HCT116 (cell line): ENCODE measurements at regions not wholly inside any gene's neighbourhood (a gene's known extent, or its start where the extent isn't known, plus 50 kb on each side); places are given as distances from the start of the nearest gene placed in this dataset.

Experiments
- ATAC-seq: fragments of 200-7000 bp; cut with Tn5 transposase; 2 replicates; pipeline ENCODE4 v1.9.1; 2020; ENCODE audit warnings: mild to moderate bottlenecking, moderate library complexity
- BruUV-seq: library from RNA; stranded (reverse); fragments of 400-500 nt; replicated peaks from 2 replicates; lab custom pipeline; 2021; lab: Mats Ljungman, UMichigan
- CTCF ChIA-PET: fragments of 300-600 bp; sonication (Branson Sonifier 250); formaldehyde crosslinking; loops from one replicate; lab custom pipeline; 2021; ENCODE audit warnings: antibody characterized with exemption; lab: Charles Lee
- POLR2A ChIA-PET: fragments of 300-600, 350-600 bp; sonication (Branson Sonifier 250); formaldehyde crosslinking; loops from one replicate; lab custom pipeline; 2021; ENCODE audit warnings: antibody characterized with exemption; lab: Charles Lee
- RAD21 ChIA-PET, 2 experiments: fragments of 300-600 bp; sonication (Branson Sonifier 250); formaldehyde crosslinking; loops; one replicate each; lab custom pipeline; 2023; ENCODE audit warnings: low total read pairs in 2 of 2; ENCODE audit not compliant: uncharacterized antibody in 2 of 2, unreplicated experiment in 2 of 2, low non-redundant PET in 1 of 2; lab: Charles Lee
- DNase-seq: peaks from one replicate; pipeline ENCODE4 v3.0.0-alpha.2; 2010; ENCODE audit warnings: low read depth, low spot score
- H2AFZ ChIP-seq: fragments of 200-600 bp; shearing (Covaris generic), sonication (generic); 2 replicates; pipeline ENCODE4 v1.6.1; 2017; ENCODE audit warnings: low read depth, mixed run types, mixed read lengths, antibody characterized with exemption, low read length; ENCODE audit not compliant: poor library complexity, severe bottlenecking
- H3K27ac ChIP-seq: 2 replicates; pipeline ENCODE4 v1.5.1; 2012; ENCODE audit warnings: low read depth, low read length
- H3K27me3 ChIP-seq: fragments of 200-600 bp; sonication (generic); 2 replicates; pipeline ENCODE4 v1.6.1; 2016; ENCODE audit warnings: mixed run types, low read length, mixed read lengths; ENCODE audit not compliant: insufficient read depth
- H3K36me3 ChIP-seq, 2 experiments: fragments of 200-500 bp in 1 of 2; fragments of 200-600 bp in 1 of 2; sonication (Bioruptor generic) in 1 of 2; sonication (generic) in 1 of 2; 2 replicates each; pipeline versions ENCODE4 v1.5.1 to v1.6.1; 2014 to 2016; ENCODE audit warnings: low read length in 2 of 2, inconsistent platforms in 1 of 2, mixed read lengths in 1 of 2, mixed run types in 1 of 2; ENCODE audit not compliant: insufficient read depth in 2 of 2, control insufficient read depth in 1 of 2
- H3K4me1 ChIP-seq, 2 experiments: fragments of 200-600 bp in 1 of 2; sonication (generic) in 1 of 2; 2 replicates each; pipeline versions ENCODE4 v1.5.1 to v1.6.1; 2012 to 2017; ENCODE audit warnings: low read length in 2 of 2, inconsistent platforms in 1 of 2, mild to moderate bottlenecking in 1 of 2, mixed read lengths in 1 of 2, mixed run types in 1 of 2, moderate library complexity in 1 of 2; ENCODE audit not compliant: insufficient read depth in 2 of 2, control insufficient read depth in 1 of 2
- H3K4me2 ChIP-seq: fragments of 200-600 bp; sonication (generic); 2 replicates; pipeline ENCODE4 v1.6.1; 2017; ENCODE audit warnings: mixed run types, low read length, mixed read lengths
- H3K4me3 ChIP-seq, 2 experiments: fragments of 200-600 bp in 1 of 2; sonication (generic) in 1 of 2; replicated peaks in 1 of 2; 2 replicates each; pipeline ENCODE4 v1.5.1; 2011 to 2016; ENCODE audit warnings: low read length in 2 of 2, control low read depth in 1 of 2, low read depth in 1 of 2, mild to moderate bottlenecking in 1 of 2, mixed read lengths in 1 of 2, mixed run types in 1 of 2
- H3K79me2 ChIP-seq: fragments of 200-600 bp; sonication (generic); 2 replicates; pipeline ENCODE4 v1.6.1; 2017; ENCODE audit warnings: mild to moderate bottlenecking, mixed run types, low read length, moderate library complexity, mixed read lengths; ENCODE audit not compliant: insufficient read depth
- H3K9ac ChIP-seq: fragments of 200-600 bp; sonication (generic); 2 replicates; pipeline ENCODE4 v1.6.1; 2016; ENCODE audit warnings: low read length, mixed read lengths
- H3K9me2 ChIP-seq: fragments of 200-600 bp; sonication (generic), shearing (Covaris generic); 2 replicates; pipeline ENCODE4 v1.6.1; 2017; ENCODE audit warnings: mixed run types, mild to moderate bottlenecking, moderate library complexity; ENCODE audit not compliant: insufficient read depth
- H3K9me3 ChIP-seq, 2 experiments: fragments of 200-500 bp in 1 of 2; fragments of 200-600 bp in 1 of 2; sonication (Bioruptor generic) in 1 of 2; sonication (generic) in 1 of 2; 2 replicates each; pipeline ENCODE4 v1.6.1; 2014 to 2017; ENCODE audit warnings: low read length in 2 of 2, mixed read lengths in 2 of 2, inconsistent platforms in 1 of 2, low read depth in 1 of 2, mild to moderate bottlenecking in 1 of 2, mixed run types in 1 of 2, moderate library complexity in 1 of 2; ENCODE audit not compliant: control insufficient read depth in 1 of 2, insufficient read depth in 1 of 2
- H4K20me1 ChIP-seq: fragments of 200-600 bp; sonication (generic), shearing (Covaris generic); 2 replicates; pipeline ENCODE4 v1.6.1; 2017; ENCODE audit warnings: mixed run types, mild to moderate bottlenecking, moderate library complexity; ENCODE audit not compliant: insufficient read depth
- CBX3 ChIP-seq: IDR thresholded peaks from 2 replicates; pipeline ENCODE4 v1.6.1; 2012; ENCODE audit warnings: low read depth
- CTCF ChIP-seq, 3 experiments: fragments of 200-600 bp in 1 of 3; sonication (generic) in 1 of 3; IDR thresholded peaks in 2 of 3; conservative IDR thresholded peaks in 1 of 3; 2 replicates each; pipeline ENCODE4 v1.5.1; 2012 to 2017; ENCODE audit warnings: low read depth in 2 of 3, low read length in 2 of 3, antibody characterized with exemption in 1 of 3, borderline replicate concordance in 1 of 3, control low read depth in 1 of 3, mild to moderate bottlenecking in 1 of 3, mixed read lengths in 1 of 3, mixed run types in 1 of 3, moderate library complexity in 1 of 3; ENCODE audit not compliant: insufficient read depth in 1 of 3
- ELF1 ChIP-seq: IDR thresholded peaks from 2 replicates; pipeline ENCODE4 v1.6.1; 2012; ENCODE audit warnings: low read depth, borderline replicate concordance
- EZH2 ChIP-seq: fragments of 200-600 bp; sonication (generic); IDR thresholded peaks from 2 replicates; pipeline ENCODE4 v1.6.1; 2017; ENCODE audit warnings: antibody characterized with exemption, mixed run types
- EZH2phosphoT487 ChIP-seq: fragments of 200-600 bp; IDR thresholded peaks from 2 replicates; pipeline ENCODE4 v1.6.1; 2018; ENCODE audit warnings: antibody characterized with exemption, borderline replicate concordance
- JUND ChIP-seq: IDR thresholded peaks from 2 replicates; pipeline ENCODE4 v1.6.1; 2012
- POLR2A ChIP-seq: IDR thresholded peaks from 2 replicates; pipeline ENCODE4 v1.7.0; 2011; ENCODE audit warnings: borderline replicate concordance; ENCODE audit not compliant: insufficient read depth, insufficient read length; ENCODE audit errors: extremely low read depth
- POLR2AphosphoS5 ChIP-seq: IDR thresholded peaks from 2 replicates; pipeline ENCODE4 v1.6.1; 2011; ENCODE audit warnings: mild to moderate bottlenecking, low read depth, low read length, moderate library complexity
- REST ChIP-seq: IDR thresholded peaks from 2 replicates; pipeline ENCODE4 v1.6.1; 2012; ENCODE audit warnings: low read depth
- SIN3A ChIP-seq: IDR thresholded peaks from 2 replicates; pipeline ENCODE4 v1.6.1; 2012; ENCODE audit warnings: low read depth
- SP1 ChIP-seq: IDR thresholded peaks from 2 replicates; pipeline ENCODE4 v1.6.1; 2012; ENCODE audit warnings: low read depth
- TCF7L2 ChIP-seq: IDR thresholded peaks from 2 replicates; pipeline ENCODE4 v1.7.0; 2011; ENCODE audit warnings: borderline replicate concordance, inconsistent platforms; ENCODE audit not compliant: insufficient read depth, insufficient read length; ENCODE audit errors: extremely low read depth
- ZNF274 ChIP-seq: fragments of 200-500 bp; sonication (Bioruptor generic); IDR thresholded peaks from 2 replicates; pipeline ENCODE4 v1.6.1; 2014; ENCODE audit warnings: mild to moderate bottlenecking, low read depth, low read length, inconsistent platforms
- intact Hi-C: fragments of 100-400 bp; cut with micrococcal nuclease; formaldehyde crosslinking; loops from 2 replicates; pipeline ENCODE4 v1.10.0; 2022
- TF ChIP-seq, protein P1 (sequence below): IDR thresholded peaks from 2 replicates; pipeline ENCODE4 v1.6.1; 2012
- TF ChIP-seq, protein P2 (sequence below): IDR thresholded peaks from 2 replicates; pipeline ENCODE4 v1.6.1; 2012

GRCh38 chr22:22824340-22825212 is 63.0 kb upstream of the IGLL5 start:
- no peaks in the 10 kb centered on the region for H3K4me1 ChIP-seq
- intact Hi-C loops, result no loop called here
- no peaks in the 10 kb centered on the region for H3K27me3 ChIP-seq
- H2AFZ ChIP-seq, result no peak overlapping the region
- ChIA-PET POLR2A (no interaction called here), CTCF (interaction anchor here (1.2 kb wide), 1 partner anchor 53 kb away, joined by 3 read pairs; no protein-coding TSS in a partner anchor)
- H3K9me2 ChIP-seq, result no peaks in the 10 kb centered on the region
- ATAC-seq (no peak), DNase-seq (no peak)
- no peaks in the 10 kb centered on the region for H3K9me3 ChIP-seq
- no peak overlapping the region for H3K4me2 ChIP-seq
- H3K4me3 ChIP-seq, result no peak overlapping the region
- no peaks in the 10 kb centered on the region for H3K79me2 ChIP-seq
- no peak for TF ChIP-seq CTCF (IDR thresholded peaks at IDR 0.05 in 2 of 3, conservative IDR thresholded peaks at IDR 0.05 in 1 of 3; ENCODE audit: borderline replicate concordance in 1 of 3, insufficient read depth in 1 of 3, low read depth in 2 of 3, low read length in 2 of 3)
- no peak for TF ChIP-seq ELF1
- no peak for TF ChIP-seq REST
- no peak for TF ChIP-seq SP1
- no peak for TF ChIP-seq EZH2
- no peak for TF ChIP-seq POLR2AphosphoS5
- TF ChIP-seq EZH2phosphoT487, result no peak
- no peak for TF ChIP-seq SIN3A
- TF ChIP-seq JUND, result no peak
- TF ChIP-seq CBX3, result no peak
- TF ChIP-seq, protein P1, sequence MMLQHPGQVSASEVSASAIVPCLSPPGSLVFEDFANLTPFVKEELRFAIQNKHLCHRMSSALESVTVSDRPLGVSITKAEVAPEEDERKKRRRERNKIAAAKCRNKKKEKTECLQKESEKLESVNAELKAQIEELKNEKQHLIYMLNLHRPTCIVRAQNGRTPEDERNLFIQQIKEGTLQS, result no peak
- TF ChIP-seq TCF7L2, result no peak
- no peak for TF ChIP-seq POLR2A
- TF ChIP-seq ZNF274, result no peak
- TF ChIP-seq, protein P2, sequence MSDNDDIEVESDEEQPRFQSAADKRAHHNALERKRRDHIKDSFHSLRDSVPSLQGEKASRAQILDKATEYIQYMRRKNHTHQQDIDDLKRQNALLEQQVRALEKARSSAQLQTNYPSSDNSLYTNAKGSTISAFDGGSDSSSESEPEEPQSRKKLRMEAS, result no peak
- TF ChIP-seq, all 23 proteins: peak for 0
- Histone ChIP-seq H3K9ac (no peak overlapping the region), H3K36me3 (no peaks in the 10 kb centered on the region), H3K27ac (no peak overlapping the region), H4K20me1 (no peaks in the 10 kb centered on the region)
- BruUV-seq, result no TSS peak
- RAD21 ChIA-PET, result no interaction called here
